Uterus (tissue), 2 donors: ENCODE measurements at regions not wholly inside any gene's neighbourhood (a gene's known extent, or its start where the extent isn't known, plus 50 kb on each side); places are given as distances from the start of the nearest gene placed in this dataset.

Experiments
- CTCF ChIP-seq, 4 experiments: fragments of 200-600 bp in 2 of 4; fragments of 450-650 bp in 2 of 4; sonication (generic) in 2 of 4; IDR thresholded peaks; one replicate each; pipeline ENCODE4 v1.5.1; 2016 to 2019; ENCODE audit warnings: antibody characterized with exemption in 4 of 4, mild to moderate bottlenecking in 2 of 4, moderate library complexity in 1 of 4
- POLR2A ChIP-seq, 2 donors: fragments of 450-650 bp; IDR thresholded peaks; one replicate each; pipeline ENCODE4 v1.6.1; 2016; ENCODE audit warnings: antibody characterized with exemption in 2 of 2, mild to moderate bottlenecking in 1 of 2, moderate library complexity in 1 of 2

GRCh38 chr6:143592335-143592734 lies 80.8 kb upstream of the FUCA2 start:
- TF ChIP-seq CTCF (IDR thresholded peaks at IDR 0.05) (no peak), POLR2A (IDR thresholded peaks at IDR 0.05) (no peak)
